ENCODE measurements at regions not wholly inside any gene's neighbourhood (a gene's known extent, or its start where the extent isn't known, plus 50 kb on each side); places are given as distances from the start of the nearest gene placed in this dataset.

- ChIA-PET POLR2A (no interaction called here), CTCF (interaction anchor here (1.5 kb wide), 1 partner anchor 22 kb away, joined by 5 read pairs; no protein-coding TSS in a partner anchor)
- no peak for TF ChIP-seq CTCF (IDR thresholded peaks at IDR 0.05; ENCODE audit: control extremely low read depth, extremely low read depth, low read depth, missing control alignments)
- no peak for DNase-seq (ENCODE audit: extremely low spot score)
Measured at GRCh38 chr14:88987516-88987915, 163.1 kb downstream of the TTC8 start.

GRCh38 chr14:88989911-88990310 lies 165.5 kb downstream of the TTC8 start:
- TF ChIP-seq CTCF (IDR thresholded peaks at IDR 0.05; ENCODE audit: control extremely low read depth, extremely low read depth, low read depth, missing control alignments), result no peak
- POLR2A ChIA-PET, result no interaction called here
- no peak for DNase-seq (ENCODE audit: extremely low spot score)
- CTCF ChIA-PET, result no interaction called here

GRCh38 chr14:88990856-88991255 lies 166.4 kb downstream of the TTC8 start:
- ChIA-PET POLR2A (no interaction called here), CTCF (no interaction called here)
- no peak for TF ChIP-seq CTCF (IDR thresholded peaks at IDR 0.05; ENCODE audit: control extremely low read depth, extremely low read depth, low read depth, missing control alignments)
- no peak for DNase-seq (ENCODE audit: extremely low spot score)

GRCh38 chr14:88992011-88992410 lies 167.6 kb downstream of the TTC8 start:
- TF ChIP-seq CTCF (IDR thresholded peaks at IDR 0.05; ENCODE audit: control extremely low read depth, extremely low read depth, low read depth, missing control alignments), result no peak
- ChIA-PET CTCF (interaction anchor here (0.9 kb wide), 1 partner anchor 21 kb away, joined by 3 read pairs; no protein-coding TSS in a partner anchor), POLR2A (no interaction called here)
- no peak for DNase-seq (ENCODE audit: extremely low spot score)

GRCh38 chr14:88993946-88994345 lies 169.5 kb downstream of the TTC8 start:
- no peak for TF ChIP-seq CTCF (IDR thresholded peaks at IDR 0.05; ENCODE audit: control extremely low read depth, extremely low read depth, low read depth, missing control alignments)
- POLR2A ChIA-PET, result no interaction called here
- DNase-seq (ENCODE audit: extremely low spot score), result no peak
- CTCF ChIA-PET, result no interaction called here

GRCh38 chr14:88995437-88996198 lies 171.2 kb downstream of the TTC8 start:
- TF ChIP-seq CTCF (IDR thresholded peaks at IDR 0.05; ENCODE audit: control extremely low read depth, extremely low read depth, low read depth, missing control alignments), result no peak
- POLR2A ChIA-PET, result no interaction called here
- CTCF ChIA-PET, result interaction anchor here (1.0 kb wide), 1 partner anchor 10 kb away, joined by 3 read pairs; no protein-coding TSS in a partner anchor
- DNase-seq (ENCODE audit: extremely low spot score), result no peak
